ENCODE measurements at regions not wholly inside any gene's neighbourhood (a gene's known extent, or its start where the extent isn't known, plus 50 kb on each side); places are given as distances from the start of the nearest gene placed in this dataset.

GRCh38 chr16:25366078-25366477 is 108.4 kb upstream of the ZKSCAN2 start:
- no peak for TF ChIP-seq EGR1 (IDR thresholded peaks at IDR 0.05)
- no peak for TF ChIP-seq CREB1 (IDR thresholded peaks at IDR 0.05; ENCODE audit: low read depth)
- no peak for TF ChIP-seq TAF1 (IDR thresholded peaks at IDR 0.05; ENCODE audit: low read depth)
- no peak for TF ChIP-seq NFIC (IDR thresholded peaks at IDR 0.05)
- TF ChIP-seq ZBTB7A (IDR thresholded peaks at IDR 0.05; ENCODE audit: low read depth) = no peak
- no peak for TF ChIP-seq MAX (IDR thresholded peaks at IDR 0.05)
- no peak for TF ChIP-seq EP300 (IDR thresholded peaks at IDR 0.05; ENCODE audit: borderline replicate concordance)

GRCh38 chr16:25344006-25344405 is 86.4 kb upstream of the ZKSCAN2 start:
- TF ChIP-seq EGR1 (IDR thresholded peaks at IDR 0.05) (no peak), MAX (IDR thresholded peaks at IDR 0.05) (no peak), TAF1 (IDR thresholded peaks at IDR 0.05; ENCODE audit: low read depth) (no peak), EP300 (IDR thresholded peaks at IDR 0.05; ENCODE audit: borderline replicate concordance) (no peak), RAD21 (IDR thresholded peaks at IDR 0.05; ENCODE audit: low read depth) (no peak), REST (IDR thresholded peaks at IDR 0.05; ENCODE audit: low read depth) (no peak), YY1 (IDR thresholded peaks at IDR 0.05; ENCODE audit: low read depth) (no peak), CEBPB (IDR thresholded peaks at IDR 0.05) (no peak)

GRCh38 chr16:25340973-25341372 is 83.3 kb upstream of the ZKSCAN2 start:
- TF ChIP-seq EP300 (IDR thresholded peaks at IDR 0.05; ENCODE audit: borderline replicate concordance) (no peak), TCF12 (IDR thresholded peaks at IDR 0.05; ENCODE audit: low read depth) (no peak), EGR1 (IDR thresholded peaks at IDR 0.05) (no peak), RAD21 (IDR thresholded peaks at IDR 0.05; ENCODE audit: low read depth) (no peak), USF1 (IDR thresholded peaks at IDR 0.05) (no peak), FOXM1 (IDR thresholded peaks at IDR 0.05; ENCODE audit: borderline replicate concordance, low read depth) (no peak), TAF1 (IDR thresholded peaks at IDR 0.05; ENCODE audit: low read depth) (no peak), YY1 (IDR thresholded peaks at IDR 0.05; ENCODE audit: low read depth) (no peak), REST (IDR thresholded peaks at IDR 0.05; ENCODE audit: low read depth) (no peak), CEBPB (IDR thresholded peaks at IDR 0.05) (no peak), TEAD4 (IDR thresholded peaks at IDR 0.05) (no peak), NFIC (IDR thresholded peaks at IDR 0.05) (no peak)

- TF ChIP-seq EGR1 (IDR thresholded peaks at IDR 0.05) = no peak
- TF ChIP-seq FOXM1 (IDR thresholded peaks at IDR 0.05; ENCODE audit: borderline replicate concordance, low read depth) = no peak
- TF ChIP-seq USF1 (IDR thresholded peaks at IDR 0.05) = no peak
- no peak for TF ChIP-seq EP300 (IDR thresholded peaks at IDR 0.05; ENCODE audit: borderline replicate concordance)
- no peak for TF ChIP-seq CEBPB (IDR thresholded peaks at IDR 0.05)
- TF ChIP-seq REST (IDR thresholded peaks at IDR 0.05; ENCODE audit: low read depth) = no peak
- TF ChIP-seq NFIC (IDR thresholded peaks at IDR 0.05) = no peak
- TF ChIP-seq TAF1 (IDR thresholded peaks at IDR 0.05; ENCODE audit: low read depth) = no peak
- TF ChIP-seq YY1 (IDR thresholded peaks at IDR 0.05; ENCODE audit: low read depth) = no peak
- TF ChIP-seq TEAD4 (IDR thresholded peaks at IDR 0.05) = no peak
- TF ChIP-seq RAD21 (IDR thresholded peaks at IDR 0.05; ENCODE audit: low read depth) = no peak
- TF ChIP-seq CREB1 (IDR thresholded peaks at IDR 0.05; ENCODE audit: low read depth) = no peak
- TF ChIP-seq TCF12 (IDR thresholded peaks at IDR 0.05; ENCODE audit: low read depth) = no peak
- no peak for TF ChIP-seq ZBTB7A (IDR thresholded peaks at IDR 0.05; ENCODE audit: low read depth)
These were observed 60.2 kb upstream of the ZKSCAN2 start for GRCh38 chr16:25317732-25318316.
